ENCODE measurements at regions not wholly inside any gene's neighbourhood (a gene's known extent, or its start where the extent isn't known, plus 50 kb on each side); places are given as distances from the start of the nearest gene placed in this dataset.

GRCh38 chr18:51957001-51957400 is 383.0 kb upstream of the DCC start:
- Histone ChIP-seq H3K27me3 (ENCODE audit: control insufficient read depth in 2 of 2, insufficient read depth in 2 of 2, low read length in 2 of 2) (no peaks in the 10 kb centered on the region), H3K36me3 (ENCODE audit: control insufficient read depth in 2 of 3, insufficient read depth in 3 of 3, low read length in 3 of 3) (no peaks in the 10 kb centered on the region), H3K9me3 (ENCODE audit: control insufficient read depth in 2 of 3, low read length in 3 of 3) (no peaks in the 10 kb centered on the region), H3K4me3 (ENCODE audit: low read length) (no peak overlapping the region), H3K4me1 (ENCODE audit: control insufficient read depth in 2 of 2, insufficient read depth in 2 of 2, low read length in 2 of 2) (no peaks in the 10 kb centered on the region), H3K27ac (ENCODE audit: low read depth, low read length) (no peak overlapping the region)
- no peak overlapping the region for H3K4me3 Mint-ChIP-seq
- intact Hi-C loops (cut with micrococcal nuclease) = no loop called here
- no peaks in the 10 kb centered on the region for H3K27me3 Mint-ChIP-seq
- ATAC-seq = no peak
- no peak for DNase-seq
- no peaks in the 10 kb centered on the region for H3K36me3 Mint-ChIP-seq
- ChIA-PET POLR2A (no interaction called here), CTCF (no interaction called here)
- no peak overlapping the region for H3K27ac Mint-ChIP-seq
- no peaks in the 10 kb centered on the region for H3K4me1 Mint-ChIP-seq
- peaks cover 0 to 11% (median 2%) of the 10 kb centered on the region in 11 donors for H3K9me3 Mint-ChIP-seq

GRCh38 chr18:51980101-51980500 is 359.9 kb upstream of the DCC start:
- Histone ChIP-seq H3K4me3 (ENCODE audit: low read length) (no peak overlapping the region), H3K27ac (ENCODE audit: low read depth, low read length) (no peak overlapping the region), H3K36me3 (ENCODE audit: control insufficient read depth in 2 of 3, insufficient read depth in 3 of 3, low read length in 3 of 3) (no peaks in the 10 kb centered on the region), H3K27me3 (ENCODE audit: control insufficient read depth in 2 of 2, insufficient read depth in 2 of 2, low read length in 2 of 2) (no peaks in the 10 kb centered on the region), H3K9me3 (ENCODE audit: control insufficient read depth in 2 of 3, low read length in 3 of 3) (no peaks in the 10 kb centered on the region), H3K4me1 (ENCODE audit: control insufficient read depth in 2 of 2, insufficient read depth in 2 of 2, low read length in 2 of 2) (no peaks in the 10 kb centered on the region)
- Mint-ChIP-seq H3K4me3 (no peak overlapping the region), H3K27ac (no peak overlapping the region), H3K9me3 (peaks cover 0 to 15% (median 0%) of the 10 kb centered on the region in 11 donors), H3K4me1 (no peaks in the 10 kb centered on the region), H3K27me3 (no peaks in the 10 kb centered on the region), H3K36me3 (no peaks in the 10 kb centered on the region)
- DNase-seq = no peak
- intact Hi-C loops (cut with micrococcal nuclease) = no loop called here
- ChIA-PET POLR2A (no interaction called here), CTCF (no interaction called here)
- no peak for ATAC-seq

- Histone ChIP-seq H3K36me3 (ENCODE audit: control insufficient read depth in 2 of 3, insufficient read depth in 3 of 3, low read length in 3 of 3) (no peaks in the 10 kb centered on the region), H3K9me3 (ENCODE audit: control insufficient read depth in 2 of 3, low read length in 3 of 3) (no peaks in the 10 kb centered on the region), H3K4me1 (ENCODE audit: control insufficient read depth in 2 of 2, insufficient read depth in 2 of 2, low read length in 2 of 2) (no peaks in the 10 kb centered on the region), H3K27me3 (ENCODE audit: control insufficient read depth in 2 of 2, insufficient read depth in 2 of 2, low read length in 2 of 2) (no peaks in the 10 kb centered on the region), H3K4me3 (ENCODE audit: low read length) (no peak overlapping the region), H3K27ac (ENCODE audit: low read depth, low read length) (no peak overlapping the region)
- ChIA-PET CTCF (no interaction called here), POLR2A (no interaction called here)
- H3K4me3 Mint-ChIP-seq = no peak overlapping the region
- ATAC-seq = no peak
- intact Hi-C loops (cut with micrococcal nuclease) = no loop called here
- peaks cover 0 to 4% (median 0%) of the 10 kb centered on the region in 5 donors for H3K27me3 Mint-ChIP-seq
- DNase-seq = no peak
- H3K9me3 Mint-ChIP-seq = peaks cover 0 to 16% (median 1%) of the 10 kb centered on the region in 11 donors
- H3K4me1 Mint-ChIP-seq = no peaks in the 10 kb centered on the region
- H3K36me3 Mint-ChIP-seq = no peaks in the 10 kb centered on the region
- no peak overlapping the region for H3K27ac Mint-ChIP-seq
Observed at GRCh38 chr18:51988277-51988676, 351.7 kb upstream of the DCC start.

- no peaks in the 10 kb centered on the region for H3K36me3 Mint-ChIP-seq
- H3K27me3 ChIP-seq (ENCODE audit: control insufficient read depth in 2 of 2, insufficient read depth in 2 of 2, low read length in 2 of 2) = no peaks in the 10 kb centered on the region
- H3K27ac ChIP-seq (ENCODE audit: low read depth, low read length) = no peak overlapping the region
- ATAC-seq (no peak), DNase-seq (no peak)
- H3K9me3 Mint-ChIP-seq = peaks cover 0 to 4% (median 0%) of the 10 kb centered on the region in 11 donors
- H3K4me3 Mint-ChIP-seq = no peak overlapping the region
- H3K9me3 ChIP-seq (ENCODE audit: control insufficient read depth in 2 of 3, low read length in 3 of 3) = no peaks in the 10 kb centered on the region
- ChIA-PET POLR2A (no interaction called here), CTCF (no interaction called here)
- H3K27ac Mint-ChIP-seq = no peak overlapping the region
- no peak overlapping the region for H3K4me3 ChIP-seq (ENCODE audit: low read length)
- intact Hi-C loops (cut with micrococcal nuclease) = no loop called here
- no peaks in the 10 kb centered on the region for H3K4me1 Mint-ChIP-seq
- no peaks in the 10 kb centered on the region for H3K27me3 Mint-ChIP-seq
- H3K36me3 ChIP-seq (ENCODE audit: control insufficient read depth in 2 of 3, insufficient read depth in 3 of 3, low read length in 3 of 3) = no peaks in the 10 kb centered on the region
- no peaks in the 10 kb centered on the region for H3K4me1 ChIP-seq (ENCODE audit: control insufficient read depth in 2 of 2, insufficient read depth in 2 of 2, low read length in 2 of 2)
Observed at GRCh38 chr18:51997129-51997528, 342.9 kb upstream of the DCC start.

- H3K27me3 Mint-ChIP-seq = no peaks in the 10 kb centered on the region
Observed at GRCh38 chr18:51998066-51998465, 341.9 kb upstream of the DCC start.

GRCh38 chr18:51998711-51999110 is 341.3 kb upstream of the DCC start:
- Mint-ChIP-seq H3K4me1 (no peaks in the 10 kb centered on the region), H3K36me3 (no peaks in the 10 kb centered on the region), H3K27me3 (no peaks in the 10 kb centered on the region), H3K4me3 (no peak overlapping the region), H3K27ac (no peak overlapping the region), H3K9me3 (peaks cover 0 to 5% (median 0%) of the 10 kb centered on the region in 11 donors)
- POLR2A ChIA-PET = no interaction called here
- H3K4me1 ChIP-seq (ENCODE audit: control insufficient read depth in 2 of 2, insufficient read depth in 2 of 2, low read length in 2 of 2) = no peaks in the 10 kb centered on the region
- CTCF ChIA-PET = no interaction called here
- H3K36me3 ChIP-seq (ENCODE audit: control insufficient read depth in 2 of 3, insufficient read depth in 3 of 3, low read length in 3 of 3) = no peaks in the 10 kb centered on the region
- H3K4me3 ChIP-seq (ENCODE audit: low read length) = no peak overlapping the region
- no peaks in the 10 kb centered on the region for H3K9me3 ChIP-seq (ENCODE audit: control insufficient read depth in 2 of 3, low read length in 3 of 3)
- no peak for ATAC-seq
- intact Hi-C loops (cut with micrococcal nuclease) = no loop called here
- H3K27ac ChIP-seq (ENCODE audit: low read depth, low read length) = no peak overlapping the region
- no peaks in the 10 kb centered on the region for H3K27me3 ChIP-seq (ENCODE audit: control insufficient read depth in 2 of 2, insufficient read depth in 2 of 2, low read length in 2 of 2)
- no peak for DNase-seq

More at GRCh38 chr18:51998066-51998465, 341.9 kb upstream of the DCC start:
- H3K36me3 Mint-ChIP-seq = no peaks in the 10 kb centered on the region
- no peaks in the 10 kb centered on the region for H3K4me1 ChIP-seq (ENCODE audit: control insufficient read depth in 2 of 2, insufficient read depth in 2 of 2, low read length in 2 of 2)
- intact Hi-C loops (cut with micrococcal nuclease) = no loop called here
- POLR2A ChIA-PET = no interaction called here
- ATAC-seq (no peak), DNase-seq (no peak)
- peaks cover 0 to 5% (median 0%) of the 10 kb centered on the region in 11 donors for H3K9me3 Mint-ChIP-seq
- no peak overlapping the region for H3K4me3 ChIP-seq (ENCODE audit: low read length)
- H3K27me3 ChIP-seq (ENCODE audit: control insufficient read depth in 2 of 2, insufficient read depth in 2 of 2, low read length in 2 of 2) = no peaks in the 10 kb centered on the region
- no peak overlapping the region for H3K4me3 Mint-ChIP-seq
- H3K27ac ChIP-seq (ENCODE audit: low read depth, low read length) = no peak overlapping the region
- CTCF ChIA-PET = no interaction called here
- H3K36me3 ChIP-seq (ENCODE audit: control insufficient read depth in 2 of 3, insufficient read depth in 3 of 3, low read length in 3 of 3) = no peaks in the 10 kb centered on the region
- H3K4me1 Mint-ChIP-seq = no peaks in the 10 kb centered on the region
- H3K27ac Mint-ChIP-seq = no peak overlapping the region
- H3K9me3 ChIP-seq (ENCODE audit: control insufficient read depth in 2 of 3, low read length in 3 of 3) = no peaks in the 10 kb centered on the region

- Mint-ChIP-seq H3K4me1 (no peaks in the 10 kb centered on the region), H3K4me3 (no peak overlapping the region), H3K36me3 (no peaks in the 10 kb centered on the region), H3K27me3 (no peaks in the 10 kb centered on the region), H3K27ac (no peak overlapping the region), H3K9me3 (peaks cover 0 to 5% (median 0%) of the 10 kb centered on the region in 11 donors)
- no peak for ATAC-seq
- DNase-seq = no peak
- Histone ChIP-seq H3K27ac (ENCODE audit: low read depth, low read length) (no peak overlapping the region), H3K4me3 (ENCODE audit: low read length) (no peak overlapping the region), H3K36me3 (ENCODE audit: control insufficient read depth in 2 of 3, insufficient read depth in 3 of 3, low read length in 3 of 3) (no peaks in the 10 kb centered on the region), H3K9me3 (ENCODE audit: control insufficient read depth in 2 of 3, low read length in 3 of 3) (no peaks in the 10 kb centered on the region), H3K4me1 (ENCODE audit: control insufficient read depth in 2 of 2, insufficient read depth in 2 of 2, low read length in 2 of 2) (no peaks in the 10 kb centered on the region), H3K27me3 (ENCODE audit: control insufficient read depth in 2 of 2, insufficient read depth in 2 of 2, low read length in 2 of 2) (no peaks in the 10 kb centered on the region)
- intact Hi-C loops (cut with micrococcal nuclease) = no loop called here
- ChIA-PET POLR2A (no interaction called here), CTCF (no interaction called here)
Observed at GRCh38 chr18:51999351-51999750, 340.6 kb upstream of the DCC start.
